Fibroblast of lung (primary cell): ENCODE measurements at regions not wholly inside any gene's neighbourhood (a gene's known extent, or its start where the extent isn't known, plus 50 kb on each side); places are given as distances from the start of the nearest gene placed in this dataset.

Experiments used
- EZH2 ChIP-seq: IDR thresholded peaks from 2 replicates; pipeline ENCODE4 v1.5.1; 2012; ENCODE audit warnings: low read length, control low read depth, mild to moderate bottlenecking; ENCODE audit errors: missing control alignments
- TF ChIP-seq, protein P1 (sequence below), 2 donors: IDR thresholded peaks in 1 of 2; conservative IDR thresholded peaks in 1 of 2; 1 replicate in 1 of 2; 2 replicates in 1 of 2; pipeline ENCODE4 v1.5.1; 2011 to 2012; ENCODE audit warnings: low read length in 2 of 2, control low read depth in 1 of 2, inconsistent platforms in 1 of 2, low read depth in 1 of 2, mild to moderate bottlenecking in 1 of 2

DNA sequence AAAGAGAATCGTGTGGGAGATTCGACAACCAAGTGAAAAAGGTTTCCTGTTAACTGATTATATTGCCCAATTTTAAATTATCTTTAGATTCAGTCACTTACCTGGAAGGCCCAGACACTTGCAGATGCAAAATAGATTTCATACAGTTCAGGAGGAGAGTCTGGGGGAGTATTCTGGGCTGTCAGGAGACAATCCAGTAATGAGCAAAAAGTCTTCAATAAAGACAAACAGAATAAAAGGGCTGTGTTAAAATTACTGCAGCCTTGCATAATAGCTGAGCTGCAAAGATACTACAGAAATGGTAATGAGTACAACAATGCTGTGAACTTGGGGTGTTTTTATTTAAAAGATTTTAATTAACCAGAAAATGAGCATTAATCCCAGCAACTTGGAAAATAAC, 303.6 kb downstream of the SP3 start:
- TF ChIP-seq, protein P1, sequence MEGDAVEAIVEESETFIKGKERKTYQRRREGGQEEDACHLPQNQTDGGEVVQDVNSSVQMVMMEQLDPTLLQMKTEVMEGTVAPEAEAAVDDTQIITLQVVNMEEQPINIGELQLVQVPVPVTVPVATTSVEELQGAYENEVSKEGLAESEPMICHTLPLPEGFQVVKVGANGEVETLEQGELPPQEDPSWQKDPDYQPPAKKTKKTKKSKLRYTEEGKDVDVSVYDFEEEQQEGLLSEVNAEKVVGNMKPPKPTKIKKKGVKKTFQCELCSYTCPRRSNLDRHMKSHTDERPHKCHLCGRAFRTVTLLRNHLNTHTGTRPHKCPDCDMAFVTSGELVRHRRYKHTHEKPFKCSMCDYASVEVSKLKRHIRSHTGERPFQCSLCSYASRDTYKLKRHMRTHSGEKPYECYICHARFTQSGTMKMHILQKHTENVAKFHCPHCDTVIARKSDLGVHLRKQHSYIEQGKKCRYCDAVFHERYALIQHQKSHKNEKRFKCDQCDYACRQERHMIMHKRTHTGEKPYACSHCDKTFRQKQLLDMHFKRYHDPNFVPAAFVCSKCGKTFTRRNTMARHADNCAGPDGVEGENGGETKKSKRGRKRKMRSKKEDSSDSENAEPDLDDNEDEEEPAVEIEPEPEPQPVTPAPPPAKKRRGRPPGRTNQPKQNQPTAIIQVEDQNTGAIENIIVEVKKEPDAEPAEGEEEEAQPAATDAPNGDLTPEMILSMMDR (conservative IDR thresholded peaks at IDR 0.05 in 1 of 2, IDR thresholded peaks at IDR 0.05 in 1 of 2; ENCODE audit: low read depth in 1 of 2, low read length in 2 of 2): no peak
- TF ChIP-seq EZH2: no peak
